HEK293 (cell line): ENCODE measurements at regions not wholly inside any gene's neighbourhood (a gene's known extent, or its start where the extent isn't known, plus 50 kb on each side); places are given as distances from the start of the nearest gene placed in this dataset.

Source experiments
- CTCF ChIA-PET: fragments of 350-600 bp; formaldehyde crosslinking; extraction: SDS; loops from one replicate; lab custom pipeline; 2021; ENCODE audit warnings: antibody characterized with exemption; lab: Yijun Ruan, JAX
- POLR2A ChIA-PET: fragments of 300-600 bp; formaldehyde crosslinking; extraction: SDS; loops from one replicate; lab custom pipeline; 2020; ENCODE audit warnings: antibody characterized with exemption, inconsistent platforms; lab: Yijun Ruan, JAX
- H3K27ac ChIP-seq: fragments of 200-500 bp; sonication (Bioruptor generic); 2 replicates; pipeline ENCODE4 v1.5.1; 2014; ENCODE audit warnings: low read depth, low read length, control low read depth, inconsistent platforms; ENCODE audit errors: extremely low read depth
- H3K36me3 ChIP-seq, 2 experiments: fragments of 200-500 bp in 1 of 2; sonication (Bioruptor generic) in 1 of 2; 1 replicate in 1 of 2; 2 replicates in 1 of 2; pipeline ENCODE4 v1.5.1; 2014 to 2017; ENCODE audit warnings: inconsistent platforms in 2 of 2, low read length in 2 of 2; ENCODE audit not compliant: control insufficient read depth in 2 of 2, insufficient read depth in 1 of 2
- H3K4me1 ChIP-seq: fragments of 200-500 bp; sonication (Bioruptor generic); 2 replicates; pipeline ENCODE4 v1.5.1; 2014; ENCODE audit warnings: mild to moderate bottlenecking, low read length, inconsistent platforms; ENCODE audit not compliant: control insufficient read depth, insufficient read depth
- H3K4me3 ChIP-seq: 2 replicates; pipeline ENCODE4 v1.5.1; 2011; ENCODE audit warnings: low read depth, mild to moderate bottlenecking, control low read depth, low read length, moderate library complexity
- H3K9me3 ChIP-seq: fragments of 200-500 bp; sonication (Bioruptor generic); 2 replicates; pipeline ENCODE4 v1.5.1; 2014; ENCODE audit warnings: low read depth, low read length, inconsistent platforms; ENCODE audit not compliant: control insufficient read depth, insufficient read depth
- IKZF3 ChIP-seq: fragments of 450-650 bp; IDR thresholded peaks from 2 replicates; pipeline ENCODE4 v1.5.0; 2018; ENCODE audit warnings: missing biosample characterization, mild to moderate bottlenecking, missing genetic modification characterization, moderate library complexity
- KLF16 ChIP-seq: fragments of 450-650 bp; formaldehyde crosslinking; IDR thresholded peaks from 2 replicates; pipeline ENCODE4 v1.5.1; 2017; ENCODE audit warnings: missing biosample characterization, missing genetic modification characterization
- MEIS1 ChIP-seq: sonication (generic); formaldehyde crosslinking; IDR thresholded peaks from 2 replicates; pipeline ENCODE4 v1.8.1; 2022; ENCODE audit warnings: missing genetic modification reagents, mild to moderate bottlenecking, borderline replicate concordance
- TRIM28 ChIP-seq: IDR thresholded peaks from 2 replicates; pipeline ENCODE4 v1.6.1; 2011; ENCODE audit warnings: low read length, control low read depth, borderline replicate concordance
- YY1 ChIP-seq: fragments of 450-650 bp; formaldehyde crosslinking; IDR thresholded peaks from 2 replicates; pipeline ENCODE4 v1.5.1; 2018; ENCODE audit warnings: missing biosample characterization, missing genetic modification characterization
- ZBTB48 ChIP-seq: fragments of 450-650 bp; formaldehyde crosslinking; IDR thresholded peaks from 2 replicates; pipeline ENCODE4 v1.5.1; 2016; ENCODE audit warnings: missing biosample characterization, missing genetic modification characterization
- ZNF114 ChIP-seq: fragments of 450-650 bp; formaldehyde crosslinking; IDR thresholded peaks from 2 replicates; pipeline ENCODE4 v1.5.0; 2017; ENCODE audit warnings: missing biosample characterization, missing genetic modification characterization
- ZNF169 ChIP-seq: fragments of 450-650 bp; formaldehyde crosslinking; IDR thresholded peaks from 2 replicates; pipeline ENCODE4 v1.5.1; 2016; ENCODE audit warnings: missing biosample characterization, missing genetic modification characterization
- ZNF184 ChIP-seq: fragments of 450-650 bp; IDR thresholded peaks from 2 replicates; pipeline ENCODE4 v1.5.1; 2018; ENCODE audit warnings: missing biosample characterization, mild to moderate bottlenecking, missing genetic modification characterization
- ZNF311 ChIP-seq: fragments of 450-650 bp; formaldehyde crosslinking; IDR thresholded peaks from 2 replicates; pipeline ENCODE4 v1.5.1; 2017; ENCODE audit warnings: missing biosample characterization, missing genetic modification characterization, borderline replicate concordance
- ZNF335 ChIP-seq: fragments of 450-650 bp; formaldehyde crosslinking; conservative IDR thresholded peaks from 2 replicates; pipeline ENCODE4 v1.5.1; 2016; ENCODE audit warnings: missing biosample characterization, missing genetic modification characterization
- ZNF394 ChIP-seq: fragments of 450-650 bp; formaldehyde crosslinking; IDR thresholded peaks from 2 replicates; pipeline ENCODE4 v1.5.1; 2016; ENCODE audit warnings: missing biosample characterization, missing genetic modification characterization, mild to moderate bottlenecking, moderate library complexity, borderline replicate concordance
- ZNF510 ChIP-seq: fragments of 450-650 bp; formaldehyde crosslinking; IDR thresholded peaks from 2 replicates; pipeline ENCODE4 v1.5.1; 2018; ENCODE audit warnings: mild to moderate bottlenecking, missing genetic modification characterization, missing biosample characterization; ENCODE audit not compliant: insufficient replicate concordance
- ZNF521 ChIP-seq: fragments of 450-650 bp; formaldehyde crosslinking; IDR thresholded peaks from 2 replicates; pipeline ENCODE4 v1.5.1; 2017; ENCODE audit warnings: missing biosample characterization, mild to moderate bottlenecking, missing genetic modification characterization
- ZNF529 ChIP-seq: fragments of 450-650 bp; formaldehyde crosslinking; IDR thresholded peaks from 2 replicates; pipeline ENCODE4 v1.5.1; 2017; ENCODE audit warnings: missing genetic modification characterization, missing biosample characterization; ENCODE audit not compliant: insufficient replicate concordance
- ZNF596 ChIP-seq: fragments of 450-650 bp; IDR thresholded peaks from 2 replicates; pipeline ENCODE4 v1.5.0; 2018; ENCODE audit warnings: missing biosample characterization, mild to moderate bottlenecking, missing genetic modification characterization, moderate library complexity
- ZNF658 ChIP-seq: fragments of 450-650 bp; formaldehyde crosslinking; IDR thresholded peaks from 2 replicates; pipeline ENCODE4; 2016; ENCODE audit warnings: missing biosample characterization, missing genetic modification characterization
- ZNF670 ChIP-seq: fragments of 450-650 bp; formaldehyde crosslinking; IDR thresholded peaks from 2 replicates; pipeline ENCODE4 v1.5.1; 2016; ENCODE audit warnings: missing biosample characterization, missing genetic modification characterization, low read depth
- ZNF837 ChIP-seq: fragments of 450-650 bp; formaldehyde crosslinking; IDR thresholded peaks from 2 replicates; pipeline ENCODE4 v1.5.1; 2016; ENCODE audit warnings: missing biosample characterization, missing genetic modification characterization
- TF ChIP-seq, protein P1 (sequence below): fragments of 450-650 bp; formaldehyde crosslinking; IDR thresholded peaks from 2 replicates; pipeline ENCODE4 v1.5.1; 2016; ENCODE audit warnings: missing biosample characterization, missing genetic modification characterization
- TF ChIP-seq, protein P2 (sequence below): fragments of 450-650 bp; formaldehyde crosslinking; IDR thresholded peaks from 2 replicates; pipeline ENCODE4 v1.5.1; 2017; ENCODE audit warnings: missing biosample characterization, missing genetic modification characterization
- TF ChIP-seq, protein P3 (sequence below): fragments of 450-650 bp; formaldehyde crosslinking; IDR thresholded peaks from 2 replicates; pipeline ENCODE4 v1.5.1; 2016; ENCODE audit warnings: missing biosample characterization, missing genetic modification characterization
- TF ChIP-seq, protein P4 (sequence below): fragments of 450-650 bp; formaldehyde crosslinking; IDR thresholded peaks from 2 replicates; pipeline ENCODE4 v1.5.1; 2016; ENCODE audit warnings: missing biosample characterization, missing genetic modification characterization
- TF ChIP-seq, protein P5 (sequence below): fragments of 450-650 bp; IDR thresholded peaks from 2 replicates; pipeline ENCODE4 v1.5.1; 2018; ENCODE audit warnings: missing biosample characterization, missing genetic modification characterization
- TF ChIP-seq, protein P6 (sequence below): fragments of 450-650 bp; formaldehyde crosslinking; optimal IDR thresholded peaks from 2 replicates; pipeline ENCODE3; 2016; ENCODE audit warnings: missing biosample characterization, mild to moderate bottlenecking, missing genetic modification characterization

DNA sequence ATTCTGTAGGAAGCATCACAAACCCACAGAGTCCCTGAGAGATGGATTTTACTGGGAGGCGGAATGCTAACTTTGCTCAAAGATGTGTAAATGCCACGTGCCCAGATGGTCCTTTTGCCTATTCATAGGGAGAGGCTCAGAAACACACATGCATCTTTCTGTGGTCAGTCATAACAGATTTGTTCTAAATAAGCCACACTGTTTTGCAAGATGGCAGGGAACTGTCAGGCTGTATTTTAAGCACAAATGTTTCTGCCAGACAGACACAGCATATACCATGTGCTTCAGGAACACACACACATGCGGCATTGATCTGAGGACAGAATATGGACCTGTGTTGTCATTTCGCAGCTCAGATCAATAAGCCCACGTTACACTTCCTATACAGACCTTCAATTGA is 312.0 kb downstream of the GPD2 start:
- TF ChIP-seq, protein P1, sequence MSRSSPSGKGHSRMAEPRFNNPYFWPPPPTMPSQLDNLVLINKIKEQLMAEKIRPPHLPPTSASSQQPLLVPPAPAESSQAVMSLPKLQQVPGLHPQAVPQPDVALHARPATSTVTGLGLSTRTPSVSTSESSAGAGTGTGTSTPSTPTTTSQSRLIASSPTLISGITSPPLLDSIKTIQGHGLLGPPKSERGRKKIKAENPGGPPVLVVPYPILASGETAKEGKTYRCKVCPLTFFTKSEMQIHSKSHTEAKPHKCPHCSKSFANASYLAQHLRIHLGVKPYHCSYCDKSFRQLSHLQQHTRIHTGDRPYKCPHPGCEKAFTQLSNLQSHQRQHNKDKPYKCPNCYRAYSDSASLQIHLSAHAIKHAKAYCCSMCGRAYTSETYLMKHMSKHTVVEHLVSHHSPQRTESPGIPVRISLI (tag by site-specific recombination) = no peak
- TF ChIP-seq, protein P2, sequence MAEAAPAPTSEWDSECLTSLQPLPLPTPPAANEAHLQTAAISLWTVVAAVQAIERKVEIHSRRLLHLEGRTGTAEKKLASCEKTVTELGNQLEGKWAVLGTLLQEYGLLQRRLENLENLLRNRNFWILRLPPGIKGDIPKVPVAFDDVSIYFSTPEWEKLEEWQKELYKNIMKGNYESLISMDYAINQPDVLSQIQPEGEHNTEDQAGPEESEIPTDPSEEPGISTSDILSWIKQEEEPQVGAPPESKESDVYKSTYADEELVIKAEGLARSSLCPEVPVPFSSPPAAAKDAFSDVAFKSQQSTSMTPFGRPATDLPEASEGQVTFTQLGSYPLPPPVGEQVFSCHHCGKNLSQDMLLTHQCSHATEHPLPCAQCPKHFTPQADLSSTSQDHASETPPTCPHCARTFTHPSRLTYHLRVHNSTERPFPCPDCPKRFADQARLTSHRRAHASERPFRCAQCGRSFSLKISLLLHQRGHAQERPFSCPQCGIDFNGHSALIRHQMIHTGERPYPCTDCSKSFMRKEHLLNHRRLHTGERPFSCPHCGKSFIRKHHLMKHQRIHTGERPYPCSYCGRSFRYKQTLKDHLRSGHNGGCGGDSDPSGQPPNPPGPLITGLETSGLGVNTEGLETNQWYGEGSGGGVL (tag by site-specific recombination) = no peak
- TF ChIP-seq ZNF670 (tag by site-specific recombination) = no peak
- no peak for TF ChIP-seq TRIM28
- TF ChIP-seq ZNF184 (tag by site-specific recombination) = no peak
- TF ChIP-seq, protein P3, sequence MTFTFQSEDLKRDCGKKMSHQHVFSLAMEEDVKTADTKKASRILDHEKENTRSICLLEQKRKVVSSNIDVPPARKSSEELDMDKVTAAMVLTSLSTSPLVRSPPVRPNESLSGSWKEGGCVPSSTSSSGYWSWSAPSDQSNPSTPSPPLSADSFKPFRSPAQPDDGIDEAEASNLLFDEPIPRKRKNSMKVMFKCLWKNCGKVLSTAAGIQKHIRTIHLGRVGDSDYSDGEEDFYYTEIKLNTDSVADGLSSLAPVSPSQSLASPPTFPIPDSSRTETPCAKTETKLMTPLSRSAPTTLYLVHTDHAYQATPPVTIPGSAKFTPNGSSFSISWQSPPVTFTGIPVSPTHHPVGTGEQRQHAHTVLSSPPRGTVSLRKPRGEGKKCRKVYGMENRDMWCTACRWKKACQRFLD = no peak
- no peak for TF ChIP-seq IKZF3 (tag by site-specific recombination)
- no peak for TF ChIP-seq ZNF658 (tag by site-specific recombination)
- TF ChIP-seq, protein P4, sequence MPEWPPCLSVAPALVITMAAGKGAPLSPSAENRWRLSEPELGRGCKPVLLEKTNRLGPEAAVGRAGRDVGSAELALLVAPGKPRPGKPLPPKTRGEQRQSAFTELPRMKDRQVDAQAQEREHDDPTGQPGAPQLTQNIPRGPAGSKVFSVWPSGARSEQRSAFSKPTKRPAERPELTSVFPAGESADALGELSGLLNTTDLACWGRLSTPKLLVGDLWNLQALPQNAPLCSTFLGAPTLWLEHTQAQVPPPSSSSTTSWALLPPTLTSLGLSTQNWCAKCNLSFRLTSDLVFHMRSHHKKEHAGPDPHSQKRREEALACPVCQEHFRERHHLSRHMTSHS (tag by site-specific recombination) = no peak
- TF ChIP-seq ZNF311 (tag by site-specific recombination) = no peak
- TF ChIP-seq ZNF394 (tag by site-specific recombination) = no peak
- no peak for TF ChIP-seq ZNF837 (tag by site-specific recombination)
- TF ChIP-seq KLF16 = no peak
- POLR2A ChIA-PET = no interaction called here
- no peaks in the 10 kb centered on the region for H3K9me3 ChIP-seq
- no peak overlapping the region for H3K4me3 ChIP-seq
- H3K36me3 ChIP-seq = no peaks in the 10 kb centered on the region
- no peaks in the 10 kb centered on the region for H3K4me1 ChIP-seq
- no peak overlapping the region for H3K27ac ChIP-seq
- CTCF ChIA-PET = interaction anchor here (0.5 to 0.6 kb wide), 2 partner anchors 57 to 1482 kb away, joined by 3 read pairs; no protein-coding TSS in a partner anchor

DNA sequence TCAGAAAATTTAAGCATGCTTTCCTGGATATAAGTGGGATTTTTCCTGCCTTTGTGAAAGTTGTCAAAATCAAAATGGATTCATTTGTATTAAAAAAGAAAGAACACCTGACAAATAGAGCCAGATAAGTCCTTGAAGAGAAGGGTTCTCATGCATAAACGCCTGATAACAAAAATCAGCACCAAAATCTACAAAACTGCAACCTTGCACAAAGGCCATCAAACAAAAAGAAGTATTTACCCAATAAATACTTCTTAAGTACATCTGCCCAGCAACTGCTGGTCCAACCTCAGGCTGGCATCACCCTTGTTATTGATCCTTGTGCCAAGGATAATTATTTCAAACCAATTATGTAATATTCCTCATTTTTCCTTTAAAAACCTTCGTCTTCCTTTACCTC is 315.9 kb downstream of the GPD2 start:
- H3K27ac ChIP-seq = no peak overlapping the region
- no peaks in the 10 kb centered on the region for H3K36me3 ChIP-seq
- no peaks in the 10 kb centered on the region for H3K9me3 ChIP-seq
- H3K4me3 ChIP-seq = no peak overlapping the region
- no peaks in the 10 kb centered on the region for H3K4me1 ChIP-seq
- ChIA-PET CTCF (no interaction called here), POLR2A (no interaction called here)
- TF ChIP-seq ZNF529 (no peak), ZNF335 (tag by site-specific recombination) (no peak), ZNF521 (no peak), ZBTB48 (tag by site-specific recombination) (no peak), ZNF114 (tag by site-specific recombination) (no peak), ZNF169 (tag by site-specific recombination) (no peak), MEIS1 (CRISPR knock-in tag) (no peak), YY1 (no peak), ZNF596 (tag by site-specific recombination) (no peak), ZNF510 (tag by site-specific recombination) (no peak)
- TF ChIP-seq, protein P5, sequence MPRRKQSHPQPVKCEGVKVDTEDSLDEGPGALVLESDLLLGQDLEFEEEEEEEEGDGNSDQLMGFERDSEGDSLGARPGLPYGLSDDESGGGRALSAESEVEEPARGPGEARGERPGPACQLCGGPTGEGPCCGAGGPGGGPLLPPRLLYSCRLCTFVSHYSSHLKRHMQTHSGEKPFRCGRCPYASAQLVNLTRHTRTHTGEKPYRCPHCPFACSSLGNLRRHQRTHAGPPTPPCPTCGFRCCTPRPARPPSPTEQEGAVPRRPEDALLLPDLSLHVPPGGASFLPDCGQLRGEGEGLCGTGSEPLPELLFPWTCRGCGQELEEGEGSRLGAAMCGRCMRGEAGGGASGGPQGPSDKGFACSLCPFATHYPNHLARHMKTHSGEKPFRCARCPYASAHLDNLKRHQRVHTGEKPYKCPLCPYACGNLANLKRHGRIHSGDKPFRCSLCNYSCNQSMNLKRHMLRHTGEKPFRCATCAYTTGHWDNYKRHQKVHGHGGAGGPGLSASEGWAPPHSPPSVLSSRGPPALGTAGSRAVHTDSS (tag by site-specific recombination) = no peak
- TF ChIP-seq, protein P6, sequence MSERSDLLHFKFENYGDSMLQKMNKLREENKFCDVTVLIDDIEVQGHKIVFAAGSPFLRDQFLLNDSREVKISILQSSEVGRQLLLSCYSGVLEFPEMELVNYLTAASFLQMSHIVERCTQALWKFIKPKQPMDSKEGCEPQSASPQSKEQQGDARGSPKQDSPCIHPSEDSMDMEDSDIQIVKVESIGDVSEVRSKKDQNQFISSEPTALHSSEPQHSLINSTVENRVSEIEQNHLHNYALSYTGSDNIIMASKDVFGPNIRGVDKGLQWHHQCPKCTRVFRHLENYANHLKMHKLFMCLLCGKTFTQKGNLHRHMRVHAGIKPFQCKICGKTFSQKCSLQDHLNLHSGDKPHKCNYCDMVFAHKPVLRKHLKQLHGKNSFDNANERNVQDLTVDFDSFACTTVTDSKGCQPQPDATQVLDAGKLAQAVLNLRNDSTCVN (tag by site-specific recombination) = no peak
